GM12865 (cell line): ENCODE measurements at regions not wholly inside any gene's neighbourhood (a gene's known extent, or its start where the extent isn't known, plus 50 kb on each side); places are given as distances from the start of the nearest gene placed in this dataset.
A peak's percentile ranks its signal among the peaks of the same experiment; 100 is the strongest.

Source experiments
- DNase-seq: peaks from one replicate; pipeline ENCODE4 v3.0.0; 2010; ENCODE audit warnings: low read depth
- H3K4me3 ChIP-seq: 2 replicates; pipeline ENCODE4 v1.5.1; 2011; ENCODE audit warnings: mild to moderate bottlenecking, low read depth, low read length, control low read depth
- CTCF ChIP-seq: IDR thresholded peaks from 2 replicates; pipeline ENCODE4 v1.5.1; 2011; ENCODE audit warnings: low read length, control low read depth, low read depth, inconsistent platforms; ENCODE audit not compliant: insufficient read depth; ENCODE audit errors: missing control alignments

- DNase-seq: no peak
- TF ChIP-seq CTCF: no peak
- H3K4me3 ChIP-seq: no peak overlapping the region
Measured at GRCh38 chr2:196257086-196257485, 85.7 kb upstream of the STK17B start.

- no peak for TF ChIP-seq CTCF
- no peak overlapping the region for H3K4me3 ChIP-seq
- no peak for DNase-seq
Measured at GRCh38 chr2:196258407-196258806, 87.0 kb upstream of the STK17B start.

- H3K4me3 ChIP-seq: no peak overlapping the region
- no peak for TF ChIP-seq CTCF
- no peak for DNase-seq
Measured at GRCh38 chr2:196259507-196260481, 88.4 kb upstream of the STK17B start.

- no peak for DNase-seq
- H3K4me3 ChIP-seq: no peak overlapping the region
- TF ChIP-seq CTCF: no peak
Measured at GRCh38 chr2:196260546-196260945, 89.2 kb upstream of the STK17B start.

GRCh38 chr2:196262606-196263005 is 91.2 kb upstream of the STK17B start:
- H3K4me3 ChIP-seq: no peak overlapping the region; the same call in 1 of the 2 replicates
- no peak for DNase-seq
- no peak for TF ChIP-seq CTCF

GRCh38 chr2:196263181-196263747 is 91.9 kb upstream of the STK17B start:
- peak; percentile 82 for DNase-seq
- H3K4me3 ChIP-seq: no peak overlapping the region
- TF ChIP-seq CTCF: no peak
